DMS53 treated with DMSO at 0.1 percent for 48 hours (cell line): ENCODE measurements at regions not wholly inside any gene's neighbourhood (a gene's known extent, or its start where the extent isn't known, plus 50 kb on each side); places are given as distances from the start of the nearest gene placed in this dataset.

ENCODE experiments used
- DNase-seq: peaks from one replicate; lab custom pipeline; 2025; ENCODE audit not compliant: unreplicated experiment; lab: John Stamatoyannopoulos, UW

DNA sequence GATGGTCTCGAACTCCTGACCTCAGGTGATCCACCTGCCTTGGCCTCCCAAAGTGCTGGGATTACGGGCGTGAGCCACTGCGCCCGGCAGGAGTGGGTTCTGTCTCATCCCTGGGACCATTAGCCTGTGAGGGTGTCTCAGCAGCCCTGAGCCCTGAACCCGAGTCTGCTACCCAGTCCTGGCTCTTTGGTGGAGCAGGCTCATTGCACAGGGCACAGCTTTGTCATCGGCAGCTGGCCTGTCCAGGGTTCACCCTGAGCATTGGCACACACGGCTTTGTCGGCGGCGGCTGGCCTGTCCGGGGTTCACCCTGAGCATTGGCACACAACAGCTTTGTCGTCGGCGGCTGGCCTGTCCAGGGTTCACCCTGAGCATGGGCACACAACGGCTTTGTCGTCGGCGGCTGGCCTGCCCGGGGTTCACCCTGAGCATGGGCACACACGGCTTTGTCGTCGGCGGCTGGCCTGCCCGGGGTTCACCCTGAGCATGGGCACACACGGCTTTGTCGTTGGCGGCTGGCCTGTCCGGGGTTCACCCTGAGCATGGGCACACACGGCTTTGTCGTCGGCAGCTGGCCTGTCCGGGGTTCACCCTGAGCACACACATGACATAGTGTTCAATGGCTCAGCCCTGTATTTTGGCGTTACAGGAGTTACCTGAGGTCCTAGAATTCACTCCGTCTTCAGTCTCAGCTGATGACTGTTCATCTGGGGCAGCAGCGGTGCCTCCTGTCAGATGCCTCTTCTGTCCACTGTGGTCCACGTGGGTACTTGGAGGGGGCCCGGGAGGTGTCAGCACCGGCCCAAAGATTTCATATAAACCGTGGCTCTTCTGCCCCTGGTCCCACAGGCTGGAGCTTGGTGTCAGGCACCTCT lies 1082.5 kb downstream of the BRD1 start:
- no peak for DNase-seq

DNA sequence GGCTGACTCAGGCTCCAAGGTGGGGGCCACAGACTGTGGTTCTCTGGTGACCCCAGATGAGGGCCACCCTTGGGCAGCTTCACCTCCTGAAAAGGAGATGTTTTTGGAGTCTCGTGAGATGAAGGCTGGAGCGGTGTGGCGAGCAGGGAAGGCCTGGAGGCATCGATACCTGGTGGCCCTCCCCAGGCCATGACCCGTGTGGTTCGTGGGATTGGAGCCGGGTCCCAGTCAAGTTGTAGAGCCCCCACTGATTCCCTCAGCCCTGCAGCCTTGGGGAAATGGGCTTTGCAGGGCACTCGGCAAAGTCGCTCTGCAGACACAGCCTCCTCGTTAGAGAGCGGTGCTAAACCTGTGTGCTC lies 1083.4 kb downstream of the BRD1 start:
- no peak for DNase-seq

DNA sequence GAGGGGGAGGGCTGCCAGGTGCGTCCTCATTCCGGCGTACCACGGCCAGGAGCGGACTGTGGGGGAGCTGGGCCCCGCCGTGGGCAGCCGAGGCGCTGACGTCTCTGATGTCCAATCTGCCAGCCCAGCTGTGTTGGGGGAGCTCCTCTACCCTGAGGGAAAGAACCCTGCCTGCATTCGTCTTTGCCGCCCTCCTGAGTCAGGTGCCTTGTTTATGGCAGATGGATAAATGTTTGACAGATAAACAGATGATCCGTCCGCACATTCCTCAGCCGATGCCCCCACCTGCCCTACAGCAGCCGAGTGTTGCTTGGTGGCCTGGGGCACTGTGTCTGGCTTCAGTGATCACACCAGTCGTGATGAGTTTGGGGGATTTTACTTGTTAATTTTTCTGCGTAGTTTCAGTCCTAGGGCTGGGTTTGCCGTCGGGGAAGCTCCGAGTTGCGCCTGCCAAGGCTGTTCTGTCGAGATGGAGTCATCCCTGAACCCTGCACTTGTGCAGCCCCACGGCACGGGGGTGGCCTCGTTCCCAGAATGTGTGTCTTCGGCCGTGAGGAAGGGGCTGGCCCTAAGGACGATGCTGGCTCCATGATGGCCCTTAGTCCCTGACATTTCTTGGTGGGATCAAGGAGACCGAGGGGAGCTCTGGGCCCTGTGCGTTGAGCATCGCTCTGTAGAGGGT lies 1083.9 kb downstream of the BRD1 start:
- no peak for DNase-seq

DNA sequence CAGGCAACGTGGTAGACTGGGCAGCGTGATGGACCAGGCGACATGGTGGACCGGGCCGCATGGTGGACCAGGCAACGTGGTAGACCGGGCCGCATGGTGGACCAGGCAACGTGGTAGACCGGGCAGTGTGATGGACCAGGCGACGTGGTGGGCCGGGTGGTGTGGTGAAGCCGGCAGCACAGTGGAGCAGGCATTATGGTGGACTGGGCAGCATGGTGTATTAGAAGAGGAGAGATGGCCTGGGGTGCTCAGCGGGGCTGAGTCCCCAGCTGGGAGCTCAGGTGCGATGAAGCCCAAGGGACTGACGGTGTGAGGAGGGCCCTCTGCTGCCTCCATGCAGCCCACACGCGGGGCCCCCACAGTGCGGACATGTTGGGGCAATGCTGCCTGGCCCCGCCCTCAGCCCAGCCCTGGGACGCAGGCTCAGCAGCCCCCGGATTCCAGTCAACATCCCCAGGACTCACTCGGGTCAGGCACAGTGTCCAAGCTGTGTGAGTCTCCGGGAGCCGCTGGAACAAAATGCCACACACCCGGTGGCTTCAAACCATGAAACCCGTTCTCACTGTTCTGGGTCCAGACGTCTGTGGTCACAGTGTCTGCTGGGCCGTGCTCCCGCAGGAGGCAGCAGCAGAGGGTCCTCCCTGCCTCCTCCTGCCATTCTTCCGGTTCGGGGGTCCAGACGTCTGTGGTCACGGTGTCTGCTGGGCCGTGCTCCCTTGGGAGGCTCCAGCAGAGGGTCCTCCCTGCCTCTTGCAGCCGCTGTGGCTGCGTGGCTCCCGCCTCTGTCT lies 1084.9 kb downstream of the BRD1 start:
- no peak for DNase-seq

DNA sequence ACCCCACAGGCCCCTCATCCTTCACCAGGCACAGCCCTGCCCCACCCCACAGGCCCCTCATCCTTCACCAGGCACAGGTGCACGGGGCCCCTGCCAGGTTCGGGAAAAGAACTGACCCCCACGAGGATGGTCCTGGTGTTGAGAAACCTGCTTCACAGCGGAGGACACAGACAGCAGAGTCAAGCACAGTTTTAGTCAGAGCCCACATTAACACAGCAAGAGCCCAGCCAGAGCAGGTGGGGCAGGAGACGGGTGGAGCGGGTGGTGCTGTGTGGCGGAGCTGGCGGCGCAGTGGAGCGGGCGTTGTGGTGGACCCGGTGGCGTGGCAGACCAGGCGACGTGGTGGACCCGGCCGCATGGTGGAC lies 1085.5 kb downstream of the BRD1 start:
- no peak for DNase-seq

DNA sequence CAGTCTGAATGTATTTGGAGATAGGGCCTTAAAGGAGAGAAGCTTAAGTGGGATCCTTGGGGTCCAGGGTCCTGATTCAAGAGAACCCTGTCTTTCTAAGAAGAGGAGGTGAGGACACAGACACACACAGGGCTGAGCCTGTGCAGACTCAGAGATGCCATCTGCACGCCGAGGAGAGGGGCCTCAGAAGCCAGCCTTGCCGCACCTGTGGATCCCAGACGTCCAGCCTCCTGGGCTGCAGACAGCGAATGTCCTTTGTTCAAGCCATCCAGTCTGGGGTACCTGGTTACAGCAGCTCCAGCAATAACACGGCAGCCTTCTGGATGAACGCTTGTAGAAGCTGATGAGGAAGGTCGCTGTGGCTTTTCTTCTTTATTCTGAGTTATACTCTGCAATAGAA lies 1086.1 kb downstream of the BRD1 start:
- no peak for DNase-seq

DNA sequence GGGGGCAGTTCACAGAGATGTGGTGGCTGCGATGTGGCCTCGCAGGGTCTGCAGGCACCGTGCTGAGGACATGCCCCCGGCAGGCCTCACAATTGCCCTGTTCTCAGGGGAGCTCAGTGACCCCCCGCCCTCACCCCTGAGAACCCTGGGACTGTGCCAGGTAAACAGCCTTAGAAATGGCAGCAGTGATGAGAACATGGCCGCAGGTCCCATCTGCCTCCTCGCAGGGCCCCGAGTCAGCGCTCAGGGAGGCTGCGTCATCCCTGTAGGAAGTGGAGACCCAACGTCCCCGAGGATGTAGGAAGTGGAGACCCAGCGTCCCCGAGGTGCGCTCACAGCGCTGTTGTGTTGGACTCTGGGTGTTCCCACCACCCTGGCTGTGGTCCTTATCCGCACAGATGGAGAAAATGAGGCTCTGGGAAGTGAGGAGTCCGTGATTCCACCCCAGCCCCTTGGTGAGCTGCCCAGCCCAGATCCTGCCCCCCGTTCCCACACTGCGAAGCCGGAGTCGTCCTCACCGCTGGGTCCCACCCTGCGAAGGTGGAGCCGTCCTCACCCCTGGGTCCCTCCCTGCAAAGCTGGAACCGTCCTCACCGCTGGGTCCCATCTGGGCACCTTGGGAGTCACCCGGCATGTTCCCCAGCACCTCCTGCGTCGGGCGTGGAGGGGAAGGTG lies 1086.8 kb downstream of the BRD1 start:
- no peak for DNase-seq

DNA sequence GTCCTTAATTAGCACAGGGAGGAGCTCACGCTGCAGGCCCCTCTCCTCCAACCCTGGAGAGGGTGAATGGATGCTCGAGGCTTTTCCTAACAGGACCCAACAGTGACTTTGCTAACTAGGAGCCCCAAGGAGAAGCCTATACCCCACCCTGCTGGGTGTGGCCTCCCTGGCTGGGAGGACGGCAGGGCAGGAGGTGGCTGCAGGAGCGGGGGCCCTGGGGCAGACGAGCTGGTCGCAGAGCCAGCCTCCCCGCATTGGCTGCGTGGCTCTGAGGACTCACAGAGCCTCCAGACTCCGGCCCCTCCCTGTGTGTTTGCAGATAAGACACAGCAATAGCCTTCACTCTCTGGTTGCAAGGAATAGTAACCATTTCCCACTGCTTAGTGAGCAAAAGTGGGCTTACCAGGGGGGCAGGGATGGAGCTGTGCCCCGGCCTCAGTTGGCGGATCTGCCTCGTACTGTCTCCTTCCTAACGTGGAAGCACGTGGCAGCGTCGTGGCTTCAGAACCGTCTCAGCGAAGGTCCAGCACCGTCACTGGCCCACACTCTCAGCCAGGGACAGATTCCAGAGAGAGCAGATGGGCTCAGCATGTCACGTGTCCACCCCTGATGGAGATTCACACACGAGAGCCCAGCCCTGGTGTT lies 1087.5 kb downstream of the BRD1 start:
- DNase-seq: no peak

DNA sequence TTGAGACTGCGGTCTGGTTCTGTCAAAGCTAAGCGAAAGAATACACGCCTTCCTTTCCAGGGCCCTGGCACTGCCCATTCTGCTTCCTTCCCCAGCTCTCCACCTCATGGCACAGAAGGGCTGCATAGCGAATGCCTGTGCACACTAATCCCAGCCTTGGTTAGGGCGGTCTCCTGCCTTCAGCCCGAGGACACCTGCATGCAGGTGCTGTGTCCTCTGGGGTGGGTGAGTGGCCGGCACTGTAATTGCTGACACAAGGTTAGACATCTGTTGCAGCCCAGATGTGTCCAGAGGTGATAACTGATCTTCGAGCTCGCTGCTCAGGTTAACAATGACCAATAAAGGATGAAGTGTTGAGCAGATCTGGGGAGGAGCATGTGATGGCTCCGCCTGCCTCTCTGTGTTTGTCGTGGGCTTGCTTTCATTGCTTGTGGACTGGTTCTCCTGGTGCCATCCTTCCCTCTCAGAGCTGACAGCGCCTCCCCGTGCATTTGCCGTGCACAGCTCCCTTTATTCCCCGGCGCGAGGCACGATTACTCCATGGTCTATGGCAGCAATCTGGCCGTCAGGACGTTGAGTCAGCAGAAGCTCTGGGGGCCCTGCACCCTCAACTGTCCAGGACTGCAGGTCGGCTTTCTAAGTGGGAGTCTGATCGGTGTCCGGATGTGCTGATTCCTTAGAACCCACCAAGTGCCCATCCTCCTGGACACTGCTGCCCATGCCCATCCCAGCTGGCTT lies 1088.2 kb downstream of the BRD1 start:
- no peak for DNase-seq

DNA sequence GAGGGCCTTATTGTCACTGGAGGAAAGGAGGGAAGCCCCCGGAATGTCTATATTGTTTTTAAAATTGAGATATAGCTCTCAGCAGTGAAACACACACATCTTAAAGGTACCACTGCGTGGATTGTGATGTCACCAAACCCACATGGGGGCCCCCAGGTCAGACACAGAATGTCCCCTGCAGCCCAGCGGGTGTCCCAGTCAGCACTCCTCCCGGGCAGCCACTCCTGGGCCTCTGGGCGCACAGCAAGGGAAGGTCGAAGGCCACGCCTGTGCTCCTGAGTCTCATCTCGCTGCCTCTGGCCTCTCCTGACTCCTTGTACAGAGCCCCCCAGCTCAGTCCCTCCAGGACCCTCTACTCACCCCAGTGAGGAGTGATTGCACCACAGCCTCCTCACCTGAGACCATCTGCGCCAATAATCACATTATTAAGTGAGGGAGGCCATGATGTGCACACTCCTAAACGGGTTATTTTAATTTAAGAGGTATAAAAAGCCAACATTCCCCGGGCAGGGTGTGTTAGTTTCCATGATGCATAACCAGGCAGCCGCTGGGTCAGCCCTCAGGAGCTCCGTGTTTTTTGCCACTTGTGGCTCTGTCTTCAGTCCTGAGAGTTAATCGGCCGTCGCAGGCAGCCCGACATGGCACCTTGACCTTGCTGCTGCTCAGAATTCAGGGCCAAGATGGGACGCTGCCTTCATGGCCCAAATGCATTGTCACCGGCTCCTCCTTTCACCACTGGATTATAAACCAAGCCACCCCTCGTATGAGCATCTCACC lies 1089.3 kb downstream of the BRD1 start:
- DNase-seq: no peak

DNA sequence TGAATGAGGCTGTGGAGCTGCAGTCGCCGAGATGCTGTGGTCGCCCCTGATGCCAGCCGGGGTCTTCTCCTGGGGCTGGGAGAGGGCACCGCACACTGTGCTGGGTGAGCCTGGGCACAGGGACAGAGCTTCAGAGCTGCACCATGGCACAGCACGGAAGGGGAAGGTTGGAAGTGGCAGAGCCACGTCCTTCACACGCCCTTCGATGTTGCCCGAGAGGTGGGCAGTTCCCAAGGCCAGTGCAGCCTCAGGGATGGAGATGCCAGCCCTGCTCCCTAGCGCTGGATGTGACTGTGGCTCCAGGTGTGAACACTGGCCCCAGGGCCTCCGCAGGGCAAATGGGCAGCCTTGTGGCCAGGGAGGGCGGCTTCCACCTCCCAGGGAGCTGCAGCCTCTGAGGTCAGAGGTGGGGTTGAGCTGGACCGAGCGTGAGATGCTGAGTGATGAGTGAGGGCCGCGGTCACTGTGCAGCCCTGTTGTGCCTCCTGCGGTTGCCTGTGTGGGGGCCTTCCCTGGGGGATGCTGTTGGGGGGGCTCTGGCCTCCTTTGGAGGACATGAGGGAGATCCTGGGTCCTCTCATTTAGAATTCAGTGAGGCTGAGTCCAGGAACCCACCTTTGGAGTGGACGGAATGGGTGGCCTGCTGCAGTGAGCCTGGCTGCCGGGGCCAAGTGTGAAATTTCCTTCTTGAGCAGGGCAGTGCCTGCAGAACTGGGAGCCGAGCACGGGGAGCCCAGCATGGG lies 1090.0 kb downstream of the BRD1 start:
- DNase-seq: no peak

DNA sequence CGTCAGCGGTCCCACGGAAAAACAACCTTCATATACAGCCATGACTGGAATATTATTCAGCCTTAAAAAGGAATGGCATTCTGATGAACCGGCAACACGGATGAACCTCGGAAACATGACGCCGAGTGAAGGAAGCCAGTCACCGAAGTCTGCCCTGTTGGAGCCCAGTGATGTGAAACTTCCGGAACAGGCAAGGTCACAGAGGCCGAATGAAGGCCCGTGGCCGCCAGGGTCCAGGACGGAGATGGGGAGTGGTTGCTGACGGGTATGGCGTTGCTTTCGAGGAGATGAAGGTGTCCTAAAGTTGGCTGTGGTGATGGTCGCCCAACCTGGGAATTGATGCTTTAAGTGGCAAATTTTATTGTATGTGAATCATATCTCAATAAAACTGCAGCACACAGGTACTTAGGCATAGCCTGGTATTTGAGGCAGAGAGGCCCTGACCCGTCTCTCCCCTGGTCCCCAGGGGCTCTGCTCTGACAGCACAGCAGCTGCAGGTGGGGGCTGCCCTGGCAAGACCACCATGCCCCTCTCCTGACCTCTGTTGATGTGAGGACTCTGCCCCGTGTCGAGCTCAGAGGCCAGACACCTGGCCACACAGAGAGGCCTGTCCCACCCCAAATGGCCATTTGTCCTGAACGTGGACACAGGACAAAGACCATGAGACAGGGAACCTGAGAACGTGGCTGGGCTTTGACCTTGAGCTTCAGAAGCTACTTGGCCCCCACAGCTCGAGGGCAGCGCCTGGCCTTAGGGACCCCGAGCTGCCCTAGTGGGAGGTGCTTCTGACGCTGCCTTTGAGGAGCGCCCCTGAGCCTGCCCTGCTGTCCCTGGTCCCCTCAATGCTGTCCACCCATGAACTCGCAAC lies 1090.8 kb downstream of the BRD1 start:
- no peak for DNase-seq

DNA sequence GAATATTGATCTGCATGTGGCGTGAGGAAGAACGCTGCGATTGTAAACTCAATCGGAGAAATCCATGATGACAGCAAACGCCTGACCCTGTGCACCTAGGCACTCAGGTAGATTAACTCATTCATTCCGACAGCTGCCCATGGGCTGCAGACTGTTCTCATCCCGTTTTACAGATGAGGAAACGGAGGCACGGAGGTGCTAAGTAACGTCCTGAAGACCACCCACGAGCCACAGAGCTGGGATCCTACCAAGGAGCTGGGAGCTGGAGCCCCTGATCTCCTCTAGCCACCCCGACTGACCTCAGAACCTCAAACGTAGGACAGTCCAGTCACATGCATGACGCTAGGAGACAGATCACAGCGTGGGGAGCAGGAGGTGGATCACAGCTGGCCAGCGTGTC lies 1092.7 kb downstream of the BRD1 start:
- DNase-seq: no peak

DNA sequence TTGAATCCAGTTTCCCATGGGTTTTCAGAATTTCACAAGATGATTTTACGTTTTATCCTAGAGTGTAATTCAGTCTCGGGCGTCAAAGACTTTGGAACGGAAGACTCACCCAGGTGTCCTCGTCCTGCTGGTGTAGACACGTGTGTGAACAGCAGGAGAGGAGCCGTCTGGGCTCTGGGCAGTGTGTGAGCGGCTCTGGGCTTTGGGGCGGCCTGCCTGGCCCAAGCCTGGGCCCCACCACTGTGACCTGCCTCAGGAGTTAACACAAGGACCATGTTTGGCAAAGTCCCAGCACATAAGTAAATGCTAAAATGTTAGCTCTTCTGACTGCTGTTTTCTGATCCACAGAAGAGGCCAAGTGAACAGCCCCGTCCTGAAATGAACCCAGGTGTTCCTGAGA lies 1093.3 kb downstream of the BRD1 start:
- no peak for DNase-seq

DNA sequence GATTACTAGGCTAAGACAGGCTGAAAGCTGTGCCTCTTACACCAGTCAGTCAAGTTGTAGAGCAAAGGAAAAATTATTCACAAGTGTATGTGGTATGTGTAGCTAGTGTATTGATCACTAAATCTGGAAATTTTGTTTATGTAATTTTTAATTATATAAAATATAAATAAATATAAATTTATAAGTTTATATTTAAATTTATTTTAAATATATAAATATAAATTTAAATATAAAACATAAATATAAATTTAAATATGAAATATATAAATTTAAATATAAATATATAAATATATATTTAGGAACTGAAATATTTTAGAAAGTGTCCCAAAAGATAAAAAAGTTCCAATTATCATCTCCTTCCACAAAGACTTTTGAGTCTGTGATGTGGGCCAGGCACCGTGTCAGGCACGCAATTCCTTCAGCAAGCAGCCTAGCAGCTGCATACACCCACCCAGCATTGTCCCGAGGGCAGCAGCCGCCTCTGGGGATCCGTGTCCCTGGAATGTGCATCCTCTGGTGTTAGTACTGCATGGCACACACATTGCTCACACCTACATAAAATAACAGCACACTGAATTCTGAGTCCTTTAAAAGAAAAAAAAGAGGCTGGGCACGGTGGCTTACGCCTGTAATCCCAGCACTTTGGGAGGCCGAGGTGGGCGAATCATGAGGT lies 1098.0 kb downstream of the BRD1 start:
- no peak for DNase-seq

DNA sequence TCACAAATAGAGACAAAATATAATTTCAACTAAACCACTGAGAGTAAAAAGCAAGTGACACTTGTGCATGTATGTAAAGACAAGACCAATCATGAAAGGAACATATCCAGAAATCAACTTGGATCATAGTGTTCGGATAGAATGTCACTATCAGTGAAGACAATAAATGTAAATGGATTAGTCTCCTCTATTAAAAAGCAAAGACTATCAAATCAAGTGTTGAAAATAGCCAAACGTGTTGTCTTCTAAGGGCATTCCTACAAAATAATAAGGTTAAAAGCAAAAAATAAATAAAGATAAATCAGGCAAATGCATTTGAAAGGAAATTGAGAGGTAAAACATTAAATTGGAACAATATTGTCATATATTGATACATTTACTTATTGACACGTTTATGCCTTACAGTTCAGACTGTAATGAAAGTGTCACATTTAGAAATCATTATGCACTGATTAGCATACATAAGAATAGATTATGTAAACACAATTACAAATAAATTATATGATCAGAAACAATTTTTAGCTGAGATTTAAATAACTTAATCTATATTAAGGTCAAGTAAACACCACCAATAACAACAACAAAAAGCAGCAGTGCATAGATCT lies 1100.1 kb downstream of the BRD1 start:
- no peak for DNase-seq

DNA sequence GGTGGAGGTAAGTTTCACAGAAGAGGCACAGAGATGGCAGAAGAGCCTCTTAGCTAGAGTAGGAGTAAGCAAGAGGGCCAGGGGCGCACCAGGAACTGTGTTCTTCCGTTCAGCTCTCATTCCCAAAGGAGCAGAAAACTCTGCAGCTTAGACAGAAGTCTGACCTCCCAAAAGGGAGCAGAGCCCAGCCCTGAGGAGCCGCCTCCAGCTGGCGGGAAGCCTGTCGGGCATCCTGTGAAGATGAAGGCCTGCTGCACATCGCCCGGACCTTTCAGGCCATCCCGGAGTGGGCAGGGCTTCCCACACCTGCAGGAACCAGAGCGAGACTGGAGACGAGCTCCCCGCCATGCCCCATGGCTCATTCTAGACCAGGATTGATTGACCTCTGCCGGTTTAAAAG lies 1102.8 kb downstream of the BRD1 start:
- no peak for DNase-seq
